ENCODE measurements at regions not wholly inside any gene's neighbourhood (a gene's known extent, or its start where the extent isn't known, plus 50 kb on each side); places are given as distances from the start of the nearest gene placed in this dataset.

- intact Hi-C loops (cut with DNase I) = no loop called here
- ATAC-seq (ENCODE audit: poor library complexity) = no peak
- no peak for DNase-seq
Observed at GRCh38 chr14:98348505-98348904, 923.5 kb downstream of the BCL11B start.

GRCh38 chr14:98350213-98350612 is 921.8 kb downstream of the BCL11B start:
- DNase-seq (no peak), ATAC-seq (ENCODE audit: poor library complexity) (no peak)
- intact Hi-C loops (cut with DNase I) = no loop called here

- intact Hi-C loops (cut with DNase I) = no loop called here
- DNase-seq (no peak), ATAC-seq (ENCODE audit: poor library complexity) (no peak)
Observed at GRCh38 chr14:98364961-98365360, 907.0 kb downstream of the BCL11B start.

- no peak for ATAC-seq (ENCODE audit: poor library complexity)
- intact Hi-C loops (cut with DNase I) = no loop called here
- no peak for DNase-seq
Observed at GRCh38 chr14:98366429-98366828, 905.6 kb downstream of the BCL11B start.

- intact Hi-C loops (cut with DNase I) = no loop called here
- no peak for ATAC-seq (ENCODE audit: poor library complexity)
Observed at GRCh38 chr14:98368221-98368620, 903.8 kb downstream of the BCL11B start.

GRCh38 chr14:98368916-98369315 is 903.1 kb downstream of the BCL11B start:
- no peak for ATAC-seq (ENCODE audit: poor library complexity)
- DNase-seq = no peak
- intact Hi-C loops (cut with DNase I) = no loop called here

More at GRCh38 chr14:98368221-98368620, 903.8 kb downstream of the BCL11B start:
- DNase-seq = no peak

GRCh38 chr14:98369344-98369743 is 902.7 kb downstream of the BCL11B start:
- DNase-seq (no peak), ATAC-seq (ENCODE audit: poor library complexity) (no peak)
- intact Hi-C loops (cut with DNase I) = no loop called here

GRCh38 chr14:98370352-98370751 is 901.6 kb downstream of the BCL11B start:
- intact Hi-C loops (cut with DNase I) = no loop called here
- no peak for ATAC-seq (ENCODE audit: poor library complexity)
- no peak for DNase-seq

- ATAC-seq (ENCODE audit: poor library complexity) = no peak
- intact Hi-C loops (cut with DNase I) = no loop called here
- no peak for DNase-seq
Observed at GRCh38 chr14:98371141-98371540, 900.9 kb downstream of the BCL11B start.

GRCh38 chr14:98374136-98374535 is 897.9 kb downstream of the BCL11B start:
- intact Hi-C loops (cut with DNase I) = no loop called here
- DNase-seq = no peak
- ATAC-seq (ENCODE audit: poor library complexity) = no peak

GRCh38 chr14:98375566-98375965 is 896.4 kb downstream of the BCL11B start:
- intact Hi-C loops (cut with DNase I) = no loop called here
- no peak for DNase-seq
- no peak for ATAC-seq (ENCODE audit: poor library complexity)

- ATAC-seq (ENCODE audit: poor library complexity) (no peak), DNase-seq (no peak)
- intact Hi-C loops (cut with DNase I) = no loop called here
Observed at GRCh38 chr14:98379830-98380229, 892.2 kb downstream of the BCL11B start.

- DNase-seq (no peak), ATAC-seq (ENCODE audit: poor library complexity) (no peak)
- intact Hi-C loops (cut with DNase I) = no loop called here
Observed at GRCh38 chr14:98382662-98383061, 889.3 kb downstream of the BCL11B start.

GRCh38 chr14:98385851-98386250 is 886.1 kb downstream of the BCL11B start:
- DNase-seq = no peak
- no peak for ATAC-seq (ENCODE audit: poor library complexity)
- intact Hi-C loops (cut with DNase I) = no loop called here

- DNase-seq (no peak), ATAC-seq (ENCODE audit: poor library complexity) (no peak)
- intact Hi-C loops (cut with DNase I) = no loop called here
Observed at GRCh38 chr14:98391061-98391460, 880.9 kb downstream of the BCL11B start.

- intact Hi-C loops (cut with DNase I) = no loop called here
- DNase-seq (no peak), ATAC-seq (ENCODE audit: poor library complexity) (no peak)
Observed at GRCh38 chr14:98393527-98393926, 878.5 kb downstream of the BCL11B start.

GRCh38 chr14:98404811-98405210 is 867.2 kb downstream of the BCL11B start:
- intact Hi-C loops (cut with DNase I) = no loop called here
- no peak for ATAC-seq (ENCODE audit: poor library complexity)
- no peak for DNase-seq

- intact Hi-C loops (cut with DNase I) = no loop called here
- ATAC-seq (ENCODE audit: poor library complexity) = no peak
Observed at GRCh38 chr14:98408024-98408555, 863.9 kb downstream of the BCL11B start.

GRCh38 chr14:98408713-98409112 is 863.3 kb downstream of the BCL11B start:
- intact Hi-C loops (cut with DNase I) = no loop called here
- DNase-seq = no peak
- no peak for ATAC-seq (ENCODE audit: poor library complexity)

More at GRCh38 chr14:98408024-98408555, 863.9 kb downstream of the BCL11B start:
- DNase-seq = no peak

- intact Hi-C loops (cut with DNase I) = no loop called here
- ATAC-seq (ENCODE audit: poor library complexity) (no peak), DNase-seq (no peak)
Observed at GRCh38 chr14:98411154-98411553, 860.8 kb downstream of the BCL11B start.

GRCh38 chr14:98412431-98412830 is 859.6 kb downstream of the BCL11B start:
- intact Hi-C loops (cut with DNase I) = no loop called here
- DNase-seq (no peak), ATAC-seq (ENCODE audit: poor library complexity) (no peak)
